Glutamatergic neuron (in vitro differentiated cells): ENCODE measurements at regions not wholly inside any gene's neighbourhood (a gene's known extent, or its start where the extent isn't known, plus 50 kb on each side); places are given as distances from the start of the nearest gene placed in this dataset.

ENCODE experiments used
- DNase-seq: peaks from one replicate; pipeline ENCODE4 v3.0.0; 2022
- H3K27ac Mint-ChIP-seq: one replicate; pipeline ENCODE4 v1.8.0; 2020; ENCODE audit warnings: mild to moderate bottlenecking, mixed read lengths, inconsistent platforms; ENCODE audit not compliant: unreplicated experiment
- H3K27me3 Mint-ChIP-seq: one replicate; pipeline ENCODE4 v1.8.0; 2020; ENCODE audit warnings: mild to moderate bottlenecking, moderate library complexity, mixed read lengths, inconsistent platforms; ENCODE audit not compliant: unreplicated experiment
- H3K36me3 Mint-ChIP-seq: one replicate; pipeline ENCODE4 v1.8.0; 2020; ENCODE audit warnings: mild to moderate bottlenecking, mixed read lengths, inconsistent platforms; ENCODE audit not compliant: unreplicated experiment
- H3K4me1 Mint-ChIP-seq: one replicate; pipeline ENCODE4 v1.8.0; 2020; ENCODE audit warnings: mild to moderate bottlenecking, low read depth, mixed read lengths, inconsistent platforms; ENCODE audit not compliant: unreplicated experiment
- H3K4me3 Mint-ChIP-seq: one replicate; pipeline ENCODE4 v1.8.0; 2020; ENCODE audit warnings: mild to moderate bottlenecking, mixed read lengths, inconsistent platforms; ENCODE audit not compliant: unreplicated experiment
- H3K9me3 Mint-ChIP-seq: one replicate; pipeline ENCODE4 v1.8.0; 2020; ENCODE audit warnings: mild to moderate bottlenecking, moderate library complexity, mixed read lengths, inconsistent platforms; ENCODE audit not compliant: unreplicated experiment
- CTCF ChIP-seq: fragments of 200-600 bp; sonication (generic); IDR thresholded peaks from one replicate; pipeline ENCODE4 v1.5.0; 2021; ENCODE audit not compliant: partially characterized antibody, unreplicated experiment

DNA sequence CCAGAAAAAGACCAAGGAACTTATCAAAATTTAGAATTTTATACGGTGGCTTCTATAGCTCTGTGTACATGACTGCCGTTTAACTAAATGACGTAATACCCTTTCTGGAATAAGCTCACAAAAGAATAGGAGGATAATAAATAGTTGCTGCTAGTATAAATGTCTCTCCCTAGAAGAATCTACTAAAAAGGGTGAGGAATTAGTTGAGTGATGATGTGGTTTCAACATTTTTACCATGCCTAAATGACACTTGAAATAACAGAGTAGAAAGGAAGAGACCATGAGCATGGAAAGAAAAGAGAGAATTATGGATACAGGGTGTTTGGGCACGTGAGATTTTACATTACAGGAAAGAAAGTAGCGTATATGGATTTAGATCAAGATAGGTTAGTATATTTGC is 231.1 kb downstream of the ARAP2 start:
- no peak for TF ChIP-seq CTCF
- H3K9me3 Mint-ChIP-seq: no peaks in the 10 kb centered on the region

More for the DNA sequence above, 231.1 kb downstream of the ARAP2 start:
- no peak for DNase-seq
- Mint-ChIP-seq H3K36me3 (no peaks in the 10 kb centered on the region), H3K4me3 (no peak overlapping the region), H3K4me1 (peaks cover 6% of the 10 kb centered on the region), H3K27me3 (no peaks in the 10 kb centered on the region), H3K27ac (no peak overlapping the region)
